ENCODE measurements at regions not wholly inside any gene's neighbourhood (a gene's known extent, or its start where the extent isn't known, plus 50 kb on each side); places are given as distances from the start of the nearest gene placed in this dataset.

DNA sequence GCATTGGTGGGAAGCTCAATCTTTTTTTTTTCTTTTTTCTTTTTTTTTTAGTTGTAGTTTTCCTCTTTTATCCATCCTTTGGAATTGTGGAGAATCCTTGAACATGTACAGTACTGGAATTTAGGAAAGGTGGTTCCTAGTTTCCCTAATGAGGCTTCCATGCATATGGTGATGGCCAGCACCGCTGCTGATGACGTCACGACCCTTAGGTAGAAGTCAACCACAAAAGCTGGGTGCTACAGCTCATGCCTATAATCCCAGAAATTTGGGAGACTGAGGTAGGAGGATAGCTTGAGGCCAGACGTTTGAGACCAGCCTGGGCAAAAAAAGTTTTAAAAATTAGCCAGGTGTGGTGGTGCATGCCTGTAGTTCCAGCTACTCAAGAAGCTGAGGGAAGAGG lies 79.3 kb upstream of the SOX4 start:
- H3K4me1 ChIP-seq (ENCODE audit: control insufficient read depth in 1 of 2, insufficient read depth in 2 of 2, low read length in 2 of 2), result no peaks in the 10 kb centered on the region
- BruUV-seq (replicated peaks), result no TSS peak
- CTCF ChIA-PET, result interaction anchor here (0.7 kb wide), 1 partner anchor 710 kb away, joined by 3 read pairs; no protein-coding TSS in a partner anchor

More for the DNA sequence above, 79.3 kb upstream of the SOX4 start:
- Histone ChIP-seq H2AFZ (ENCODE audit: low read depth, low read length, poor library complexity, severe bottlenecking) (no peak overlapping the region), H4K20me1 (ENCODE audit: insufficient read depth) (no peaks in the 10 kb centered on the region), H3K36me3 (ENCODE audit: control insufficient read depth in 1 of 2, insufficient read depth in 2 of 2, low read length in 2 of 2) (no peaks in the 10 kb centered on the region), H3K9me2 (ENCODE audit: insufficient read depth) (no peaks in the 10 kb centered on the region), H3K4me3 (replicated peaks in 1 of 2; ENCODE audit: low read depth in 1 of 2, low read length in 2 of 2) (no peak overlapping the region), H3K79me2 (ENCODE audit: insufficient read depth, low read length) (no peaks in the 10 kb centered on the region), H3K27ac (ENCODE audit: low read depth, low read length) (no peak overlapping the region), H3K9me3 (ENCODE audit: control insufficient read depth in 1 of 2, insufficient read depth in 1 of 2, low read depth in 1 of 2, low read length in 2 of 2) (no peaks in the 10 kb centered on the region), H3K9ac (ENCODE audit: low read length) (no peak overlapping the region), H3K4me2 (ENCODE audit: low read length) (no peak overlapping the region), H3K27me3 (ENCODE audit: insufficient read depth, low read length) (no peaks in the 10 kb centered on the region)
- TF ChIP-seq POLR2AphosphoS5 (IDR thresholded peaks at IDR 0.05; ENCODE audit: low read depth, low read length), result no peak
- no peak for TF ChIP-seq JUND (IDR thresholded peaks at IDR 0.05)
- no peak for TF ChIP-seq SP1 (IDR thresholded peaks at IDR 0.05; ENCODE audit: low read depth)
- no peak for TF ChIP-seq FOSL1 (IDR thresholded peaks at IDR 0.05; ENCODE audit: low read depth)
- no peak for TF ChIP-seq POLR2A (IDR thresholded peaks at IDR 0.05; ENCODE audit: borderline replicate concordance, extremely low read depth, insufficient read depth, insufficient read length)
- TF ChIP-seq ZBTB33 (IDR thresholded peaks at IDR 0.05; ENCODE audit: extremely low read depth, insufficient replicate concordance, low read length), result no peak
- no peak for TF ChIP-seq CBX3 (IDR thresholded peaks at IDR 0.05; ENCODE audit: low read depth)
- no peak for TF ChIP-seq SIN3A (IDR thresholded peaks at IDR 0.05; ENCODE audit: low read depth)
- no peak for TF ChIP-seq YY1 (IDR thresholded peaks at IDR 0.05; ENCODE audit: extremely low read depth, insufficient replicate concordance, low read depth, low read length)
- no peak for TF ChIP-seq EZH2phosphoT487 (IDR thresholded peaks at IDR 0.05; ENCODE audit: borderline replicate concordance)
- TF ChIP-seq, protein P1, sequence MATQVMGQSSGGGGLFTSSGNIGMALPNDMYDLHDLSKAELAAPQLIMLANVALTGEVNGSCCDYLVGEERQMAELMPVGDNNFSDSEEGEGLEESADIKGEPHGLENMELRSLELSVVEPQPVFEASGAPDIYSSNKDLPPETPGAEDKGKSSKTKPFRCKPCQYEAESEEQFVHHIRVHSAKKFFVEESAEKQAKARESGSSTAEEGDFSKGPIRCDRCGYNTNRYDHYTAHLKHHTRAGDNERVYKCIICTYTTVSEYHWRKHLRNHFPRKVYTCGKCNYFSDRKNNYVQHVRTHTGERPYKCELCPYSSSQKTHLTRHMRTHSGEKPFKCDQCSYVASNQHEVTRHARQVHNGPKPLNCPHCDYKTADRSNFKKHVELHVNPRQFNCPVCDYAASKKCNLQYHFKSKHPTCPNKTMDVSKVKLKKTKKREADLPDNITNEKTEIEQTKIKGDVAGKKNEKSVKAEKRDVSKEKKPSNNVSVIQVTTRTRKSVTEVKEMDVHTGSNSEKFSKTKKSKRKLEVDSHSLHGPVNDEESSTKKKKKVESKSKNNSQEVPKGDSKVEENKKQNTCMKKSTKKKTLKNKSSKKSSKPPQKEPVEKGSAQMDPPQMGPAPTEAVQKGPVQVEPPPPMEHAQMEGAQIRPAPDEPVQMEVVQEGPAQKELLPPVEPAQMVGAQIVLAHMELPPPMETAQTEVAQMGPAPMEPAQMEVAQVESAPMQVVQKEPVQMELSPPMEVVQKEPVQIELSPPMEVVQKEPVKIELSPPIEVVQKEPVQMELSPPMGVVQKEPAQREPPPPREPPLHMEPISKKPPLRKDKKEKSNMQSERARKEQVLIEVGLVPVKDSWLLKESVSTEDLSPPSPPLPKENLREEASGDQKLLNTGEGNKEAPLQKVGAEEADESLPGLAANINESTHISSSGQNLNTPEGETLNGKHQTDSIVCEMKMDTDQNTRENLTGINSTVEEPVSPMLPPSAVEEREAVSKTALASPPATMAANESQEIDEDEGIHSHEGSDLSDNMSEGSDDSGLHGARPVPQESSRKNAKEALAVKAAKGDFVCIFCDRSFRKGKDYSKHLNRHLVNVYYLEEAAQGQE (IDR thresholded peaks at IDR 0.05; ENCODE audit: low read depth), result no peak
- intact Hi-C loops (cut with micrococcal nuclease), result no loop called here
- DNase-seq (ENCODE audit: low read depth, low spot score), result no peak
- ATAC-seq, result no peak
- POLR2A ChIA-PET, result no interaction called here
- RAD21 ChIA-PET (ENCODE audit: low non-redundant PET in 1 of 2, low total read pairs in 2 of 2, uncharacterized antibody in 2 of 2, unreplicated experiment in 2 of 2), result no interaction called here

Data from HCT116 (cell line).